NCI-H345 (cell line): ENCODE measurements at regions not wholly inside any gene's neighbourhood (a gene's known extent, or its start where the extent isn't known, plus 50 kb on each side); places are given as distances from the start of the nearest gene placed in this dataset.
"Not testable (repeated sequence)": the region's sequence is repeated elsewhere in the genome, so short reads cannot be mapped to it uniquely, and the experiment has no call there.

ENCODE experiments used
- DNase-seq: peaks from one replicate; lab custom pipeline; 2025; lab: John Stamatoyannopoulos, UW

DNA sequence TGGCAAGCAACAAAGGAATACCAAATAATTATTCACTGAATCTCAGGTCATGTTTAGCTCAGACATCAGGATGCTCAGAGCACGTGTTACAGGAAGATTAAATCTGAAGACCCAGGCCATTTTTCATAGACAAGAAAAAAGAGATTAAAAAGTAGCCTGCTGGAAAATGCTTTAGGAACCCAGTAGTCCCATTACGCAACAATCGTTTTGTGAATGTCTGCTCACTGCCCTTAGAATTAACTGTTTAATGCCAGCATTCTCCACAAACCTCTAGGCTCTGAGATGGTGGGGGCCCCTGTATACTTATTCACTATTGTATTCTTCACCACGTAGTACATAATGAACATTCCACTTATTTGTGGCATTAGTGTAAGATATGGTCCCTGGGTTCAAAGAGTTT is 154.6 kb upstream of the NYAP2 start:
- DNase-seq = no peak

DNA sequence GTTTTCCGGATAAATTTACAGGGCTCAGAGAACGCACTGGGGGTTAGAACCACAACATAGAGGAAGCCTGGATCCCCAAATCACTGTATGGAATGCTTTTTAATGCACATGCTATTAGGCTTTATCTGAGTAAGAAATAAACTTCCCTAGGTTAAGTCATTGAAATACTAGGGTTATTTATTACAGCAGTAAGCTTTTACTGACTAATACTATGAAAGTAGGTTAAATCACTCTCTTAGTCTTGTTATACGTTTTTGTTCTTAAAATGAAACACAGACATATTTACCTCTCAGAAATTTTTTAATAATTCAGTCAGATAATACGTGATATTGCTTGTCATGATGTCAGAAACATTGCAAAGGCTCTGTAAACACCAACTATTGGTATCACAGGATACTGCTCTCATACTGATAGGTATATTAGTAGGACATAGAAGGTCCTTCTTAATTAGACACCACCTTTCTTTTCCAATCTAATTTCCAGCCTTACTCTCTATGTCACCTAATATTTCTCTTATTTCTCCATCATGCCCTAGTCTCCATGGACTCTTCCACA is 162.7 kb upstream of the NYAP2 start:
- DNase-seq = no peak

DNA sequence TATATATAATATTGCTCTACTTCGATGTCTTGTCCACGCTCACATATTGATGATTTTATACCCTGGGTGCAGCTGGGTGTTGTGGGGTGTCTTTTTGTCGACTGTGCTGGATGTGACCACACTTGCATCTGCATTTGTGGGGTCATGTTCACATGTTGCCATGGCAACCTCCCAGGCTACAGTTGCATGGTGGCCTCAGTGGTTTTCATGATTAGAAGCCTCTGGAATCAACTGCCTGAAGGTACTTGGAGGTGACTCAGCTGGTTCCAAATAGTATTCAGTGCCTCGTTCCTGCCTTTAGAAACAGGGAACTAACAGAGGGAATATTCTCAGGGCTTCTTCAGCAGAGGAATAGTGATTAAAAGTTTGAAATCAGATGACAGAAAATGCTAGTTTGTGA is 166.3 kb upstream of the NYAP2 start:
- DNase-seq = no peak

DNA sequence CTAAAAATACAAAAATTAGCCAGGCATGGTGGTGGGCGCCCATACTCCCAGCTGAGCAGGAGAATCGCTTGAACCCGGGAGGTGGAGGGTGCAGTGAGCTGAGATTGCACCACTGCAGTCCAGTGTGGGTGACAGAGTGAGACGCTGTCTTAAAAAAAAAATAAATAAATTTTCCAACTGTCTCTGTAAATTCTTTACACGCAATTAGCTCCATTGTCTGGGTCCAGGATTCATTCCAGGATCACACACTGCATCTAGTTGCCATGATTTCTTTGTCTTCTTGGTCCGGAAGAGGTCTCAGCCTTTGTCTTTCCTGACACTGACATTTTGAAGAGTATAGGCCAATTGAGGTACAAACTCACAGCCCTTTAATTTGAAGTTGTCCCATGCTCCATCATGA is 167.6 kb upstream of the NYAP2 start:
- no peak for DNase-seq

DNA sequence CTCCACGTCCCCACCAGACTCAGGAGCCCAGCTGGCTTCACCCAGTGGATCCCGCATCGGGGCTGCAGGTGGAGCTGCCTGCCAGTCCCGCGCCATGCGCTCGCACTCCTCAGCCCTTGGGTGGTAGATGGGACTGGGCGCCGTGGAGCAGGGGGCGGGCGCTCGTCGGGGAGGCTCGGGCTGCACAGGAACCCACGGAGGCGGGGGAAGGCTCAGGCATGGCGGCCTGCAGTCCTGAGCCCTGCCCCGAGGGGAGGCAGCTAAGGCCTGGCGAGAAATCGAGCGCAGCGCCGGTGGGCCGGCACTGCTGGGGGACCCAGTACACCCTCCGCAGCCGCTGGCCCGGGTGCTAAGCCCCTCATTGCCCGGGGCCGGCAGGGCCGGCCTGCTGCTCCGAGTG is 170.2 kb upstream of the NYAP2 start:
- not testable (repeated sequence) for DNase-seq

DNA sequence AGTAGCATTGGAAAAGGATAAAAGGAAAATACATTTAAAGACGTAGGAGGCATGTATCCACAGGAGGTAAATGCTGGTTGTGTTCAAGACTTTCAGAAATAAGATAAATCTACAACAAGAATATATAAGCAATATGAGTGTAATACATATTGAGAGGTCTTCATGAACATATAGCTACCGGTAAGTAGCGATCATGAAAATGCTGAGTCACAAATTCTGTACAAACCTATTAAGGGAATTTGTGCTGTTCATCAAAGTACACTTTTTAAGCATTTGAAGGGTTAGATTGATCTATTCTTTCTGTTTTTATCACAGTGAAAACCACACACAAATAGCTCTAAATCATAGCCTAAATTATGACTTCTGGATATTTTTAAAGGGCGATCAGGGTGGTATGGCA is 173.1 kb upstream of the NYAP2 start:
- no peak for DNase-seq

DNA sequence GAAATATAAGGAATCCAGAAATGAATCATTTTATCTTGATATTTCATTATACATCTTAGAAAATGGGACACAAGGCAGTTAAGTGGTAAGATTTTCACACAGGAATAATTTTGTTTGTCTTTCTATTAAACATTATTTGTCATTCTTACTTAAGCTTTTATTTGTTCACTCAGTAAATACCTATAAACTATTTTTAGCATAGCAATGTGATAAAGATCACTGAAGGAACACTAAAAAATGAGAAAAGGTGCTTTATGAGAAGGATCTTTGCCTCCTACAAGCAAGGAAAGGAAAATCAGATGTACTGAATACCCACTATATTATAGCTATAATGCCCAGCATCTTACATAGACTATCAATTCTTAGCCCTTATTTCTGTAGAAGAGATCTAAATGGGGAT is 176.2 kb upstream of the NYAP2 start:
- no peak for DNase-seq

DNA sequence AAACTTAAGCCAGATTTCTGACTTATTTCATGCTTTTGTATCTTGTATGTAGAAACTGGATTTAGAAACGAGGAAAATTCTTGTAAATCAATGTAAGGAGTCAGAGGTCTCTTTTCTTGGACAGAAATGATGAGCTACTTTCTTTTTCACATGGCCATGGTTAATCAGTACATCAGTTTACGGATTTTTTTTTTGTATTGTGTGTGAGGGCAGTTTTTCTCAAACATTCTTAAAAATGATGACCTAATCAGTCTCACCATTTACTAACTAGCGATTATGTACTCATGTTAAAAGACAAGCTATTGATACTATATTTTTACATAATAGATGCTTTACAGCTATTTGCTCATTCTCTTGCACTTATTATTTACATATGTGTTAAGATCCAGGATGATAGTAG is 165.2 kb upstream of the DOCK10 start:
- no peak for DNase-seq

DNA sequence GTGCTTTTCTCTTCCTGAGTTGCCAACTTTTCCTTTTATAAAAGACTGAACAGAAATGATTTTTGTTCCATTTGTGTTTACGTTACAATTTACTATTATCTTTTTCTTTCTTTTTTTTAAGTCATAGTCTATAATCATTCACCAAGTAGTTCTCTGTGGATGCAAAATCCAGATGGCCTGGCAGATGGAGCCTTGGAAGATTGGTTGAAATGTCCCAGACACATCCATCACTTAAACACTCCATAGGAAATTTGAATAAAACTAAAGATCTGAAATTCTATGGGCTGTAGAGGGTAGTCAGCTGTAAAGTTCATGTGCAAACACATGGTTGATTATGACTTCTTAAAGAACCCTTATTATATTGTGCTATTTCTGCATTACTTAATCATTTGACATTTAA is 164.8 kb upstream of the DOCK10 start:
- DNase-seq = no peak

DNA sequence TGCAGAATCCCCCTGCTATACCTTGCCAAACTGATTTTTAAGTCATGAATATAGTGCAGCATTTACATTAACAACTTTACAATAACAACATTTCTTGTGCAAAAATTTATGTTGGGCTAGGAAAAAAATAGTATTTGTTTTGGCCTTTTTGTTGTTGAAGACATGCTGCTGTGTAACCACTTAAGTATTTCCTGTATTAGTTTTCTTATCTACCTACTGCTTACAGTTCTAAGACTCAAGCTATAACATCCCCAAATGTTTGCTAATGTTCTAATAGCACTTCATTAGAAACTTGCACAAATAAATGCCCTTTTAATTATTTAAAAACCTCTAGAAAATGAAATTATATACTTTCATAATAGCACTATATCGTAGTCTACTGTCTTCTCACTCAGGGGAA is 154.3 kb upstream of the DOCK10 start:
- DNase-seq = no peak

DNA sequence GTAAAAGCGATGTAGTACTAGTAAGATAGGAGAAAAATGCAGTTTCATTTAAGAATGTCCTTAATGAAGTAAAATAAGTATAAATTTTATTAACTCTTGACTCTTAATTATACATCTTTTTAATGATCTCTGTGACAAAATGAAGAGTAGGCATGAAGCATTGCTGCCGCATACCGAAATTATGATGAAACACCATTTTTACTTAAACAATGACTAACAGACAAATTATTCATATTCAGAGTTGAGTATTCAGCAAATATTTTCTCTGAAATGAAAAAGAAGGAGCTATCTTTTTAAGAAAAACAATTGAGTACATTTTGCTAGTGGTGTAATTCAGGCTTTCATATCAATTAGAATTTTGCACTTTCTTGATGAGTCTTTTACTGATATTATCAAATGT is 150.6 kb upstream of the DOCK10 start:
- DNase-seq = no peak

DNA sequence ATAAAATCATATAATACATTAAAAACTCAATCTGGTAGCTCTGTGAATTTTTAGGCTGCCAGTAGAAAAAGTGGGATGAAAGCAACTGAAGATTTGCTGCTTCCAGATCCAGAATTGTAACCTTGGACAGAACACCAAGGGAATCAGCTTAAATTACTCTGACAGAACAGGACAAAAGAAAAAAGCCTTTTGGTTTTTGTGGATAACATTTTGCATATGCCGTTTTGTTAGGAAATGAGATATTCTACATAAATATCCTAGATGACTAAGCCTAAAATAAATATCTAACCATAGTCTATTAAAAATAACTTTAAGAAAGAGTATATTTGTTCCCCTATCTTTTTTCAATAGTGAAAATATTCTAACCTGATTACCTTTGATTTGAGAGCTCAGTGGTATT is 148.7 kb upstream of the DOCK10 start:
- DNase-seq = no peak

DNA sequence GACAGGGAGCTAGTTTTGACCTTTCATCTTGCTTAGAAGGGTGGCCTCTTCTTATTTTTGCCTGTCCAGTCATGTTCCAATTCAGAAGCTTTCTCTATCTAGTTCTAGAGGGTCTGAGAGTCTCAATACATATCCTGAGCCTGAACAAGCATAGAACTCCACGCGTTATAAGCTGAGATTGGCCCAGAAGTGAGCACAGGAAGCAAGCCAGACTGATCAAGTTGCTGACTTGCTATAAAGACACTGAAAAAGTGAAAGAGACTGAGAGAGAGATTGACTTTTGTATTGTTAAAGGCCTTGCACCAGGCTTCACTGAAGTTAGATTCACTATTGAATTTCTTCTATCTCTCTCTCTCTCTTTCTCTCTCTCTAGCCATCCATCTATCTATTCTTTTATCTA is 142.7 kb upstream of the DOCK10 start:
- no peak for DNase-seq

DNA sequence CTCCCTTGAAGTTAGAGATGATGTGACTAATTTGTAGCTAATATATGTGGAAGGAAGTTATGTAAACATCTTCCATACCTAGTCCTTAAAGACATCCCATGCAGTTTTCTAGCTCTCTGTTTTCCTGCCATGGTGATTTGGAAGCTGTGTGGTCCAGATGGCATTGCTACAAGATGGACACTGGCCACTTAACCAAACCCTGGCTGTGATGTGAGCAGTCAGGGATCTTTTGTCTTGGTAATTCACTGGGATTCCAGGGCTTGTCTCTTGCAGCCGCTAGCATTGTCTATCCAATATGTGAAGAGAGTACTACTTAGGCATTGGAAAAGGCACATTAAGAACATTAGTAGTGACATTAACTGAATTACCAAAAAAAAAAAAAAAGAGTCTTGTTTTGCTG is 139.9 kb upstream of the DOCK10 start:
- no peak for DNase-seq

DNA sequence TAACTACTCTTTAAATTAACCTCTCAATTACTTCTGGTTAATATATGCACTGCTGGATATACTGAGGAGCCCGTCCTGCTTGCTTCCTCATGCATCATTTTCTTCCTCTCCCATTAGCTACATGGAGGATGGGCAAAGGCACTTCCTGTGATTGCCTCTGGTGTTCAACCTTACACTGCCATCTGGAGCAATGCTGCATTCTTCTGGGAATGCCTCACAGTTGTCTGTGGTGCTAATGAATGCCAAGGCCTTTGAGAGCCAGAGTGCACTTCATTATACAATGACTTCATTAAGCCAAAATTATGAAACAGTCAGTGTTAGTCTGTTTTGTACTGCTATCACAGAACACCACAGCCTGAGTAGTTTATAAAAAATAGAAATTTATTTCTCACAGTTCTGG is 134.8 kb upstream of the DOCK10 start:
- DNase-seq = no peak

DNA sequence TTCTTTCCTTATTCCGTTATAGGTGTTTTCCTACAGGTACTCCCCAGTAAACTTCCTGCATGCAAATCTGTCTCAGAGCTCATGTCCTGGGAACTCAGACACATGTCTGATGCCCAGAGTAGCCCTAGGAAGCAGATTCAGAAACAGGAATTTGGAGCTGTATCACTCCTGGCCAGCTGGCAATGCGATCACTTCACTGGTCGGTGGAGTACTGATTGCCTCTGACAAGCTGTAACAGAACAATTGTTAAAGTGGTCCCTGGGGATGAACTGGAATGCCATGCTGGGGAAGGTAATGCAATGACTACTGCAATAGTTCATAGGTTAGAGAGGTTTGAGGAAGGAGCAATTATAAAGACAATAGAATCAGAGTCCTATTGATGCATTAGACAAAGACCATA is 131.6 kb upstream of the DOCK10 start:
- DNase-seq = peak; percentile 79

DNA sequence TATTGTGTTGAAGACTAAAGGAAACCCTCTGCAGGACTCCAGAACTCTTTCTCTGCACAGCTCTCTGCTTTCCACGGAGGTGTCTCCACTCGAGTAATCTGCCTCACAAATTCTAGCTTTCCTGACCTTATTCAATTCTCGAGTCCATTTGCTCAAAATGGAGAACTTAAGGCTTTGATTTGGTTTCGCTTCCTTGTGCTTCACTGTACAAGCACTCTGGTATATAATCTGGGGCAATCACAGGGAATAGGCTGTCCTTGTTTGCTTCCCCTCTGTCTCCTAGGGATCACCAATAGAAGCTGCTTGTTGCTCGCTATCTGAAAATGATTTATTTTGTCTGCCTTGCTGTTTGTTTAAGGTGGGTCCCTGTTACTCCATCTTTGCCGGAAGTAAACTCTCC is 129.1 kb upstream of the DOCK10 start:
- no peak for DNase-seq

DNA sequence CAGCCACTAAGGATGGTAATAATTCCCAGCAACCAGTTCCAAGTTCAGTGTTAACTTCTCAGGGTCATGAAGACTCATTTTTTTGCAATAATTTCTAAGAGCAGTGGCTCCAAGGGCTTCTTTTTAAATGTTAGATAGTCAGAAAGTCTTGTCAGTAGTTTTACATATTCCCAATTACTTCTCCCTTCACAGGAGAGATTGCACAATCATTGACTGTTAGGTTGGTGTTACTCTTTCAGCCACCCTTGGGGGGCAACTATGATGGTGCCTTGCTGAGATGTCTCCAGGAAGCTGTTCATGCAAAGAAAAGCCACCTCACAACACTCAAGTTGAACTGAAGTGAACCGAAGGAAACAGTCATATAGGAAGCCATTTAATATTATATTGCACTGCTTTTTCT is 127.9 kb upstream of the DOCK10 start:
- DNase-seq = no peak

DNA sequence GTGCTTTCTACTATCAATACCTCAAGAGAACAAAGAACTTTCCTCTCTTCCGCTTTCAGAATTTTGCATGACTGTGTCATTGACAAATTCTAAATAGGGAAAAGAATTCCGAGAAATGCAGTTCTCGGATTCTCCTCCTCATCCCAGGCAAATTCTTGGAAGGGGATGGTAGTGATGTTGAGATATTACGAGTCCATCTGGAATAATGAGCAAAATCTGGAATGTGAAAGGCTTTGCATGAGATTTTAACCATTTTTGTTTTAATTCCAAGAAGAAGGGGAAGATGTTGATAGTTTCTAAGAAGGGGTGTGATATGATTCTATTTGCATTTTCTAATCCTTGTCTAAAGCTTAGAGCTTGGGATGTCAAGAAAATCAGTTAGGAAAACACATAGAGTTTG is 127.1 kb upstream of the DOCK10 start:
- no peak for DNase-seq

DNA sequence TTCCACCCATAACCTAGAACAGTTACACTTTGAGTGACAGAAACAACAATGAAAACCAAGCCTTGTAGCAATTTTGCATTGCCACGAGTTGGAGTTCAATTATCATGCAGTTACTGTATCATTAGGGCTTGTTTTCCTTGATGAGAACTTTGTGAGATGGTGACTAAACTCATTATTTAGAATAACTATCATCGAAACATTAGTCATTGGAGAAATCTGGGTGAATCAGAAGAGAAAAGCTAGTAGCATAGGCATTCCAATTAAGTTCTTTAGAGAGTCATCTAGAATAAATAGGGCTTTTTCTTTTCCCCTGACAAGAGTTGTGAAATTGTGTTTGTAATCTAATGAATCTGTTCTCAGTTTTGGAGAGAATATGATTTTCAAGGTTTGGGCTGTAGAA is 122.8 kb upstream of the DOCK10 start:
- DNase-seq = no peak

DNA sequence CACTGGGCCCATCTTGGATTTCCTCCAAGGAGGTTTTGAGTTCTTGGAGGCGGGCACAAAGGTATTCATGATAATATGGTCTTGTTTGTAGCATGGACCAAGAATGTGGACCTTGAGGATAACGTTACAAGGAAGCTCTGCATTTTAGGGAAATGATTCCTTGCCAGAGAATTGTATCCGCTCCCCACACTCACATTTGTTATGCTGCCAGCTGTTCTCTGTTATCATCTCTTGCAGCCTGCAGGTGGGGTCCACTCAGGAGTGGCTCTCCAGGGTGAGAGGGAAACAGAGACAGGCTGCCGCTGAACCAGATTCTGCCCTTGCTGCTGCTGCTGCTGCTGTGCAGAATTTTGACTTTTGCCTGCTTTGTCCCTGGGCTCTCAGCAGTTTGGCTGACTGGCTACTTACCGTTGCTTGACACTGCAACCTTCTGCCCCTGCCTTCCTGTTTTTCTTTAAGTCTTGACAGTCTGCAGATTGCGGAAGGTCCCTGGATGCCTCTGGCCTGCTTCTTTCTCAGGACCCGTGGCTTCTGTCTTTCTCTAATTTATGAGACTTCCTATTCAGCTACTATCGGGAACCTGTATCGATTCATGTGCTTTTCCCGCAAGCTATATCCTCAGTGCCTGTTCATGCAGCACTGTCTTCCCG is 122.3 kb upstream of the DOCK10 start:
- no peak for DNase-seq

DNA sequence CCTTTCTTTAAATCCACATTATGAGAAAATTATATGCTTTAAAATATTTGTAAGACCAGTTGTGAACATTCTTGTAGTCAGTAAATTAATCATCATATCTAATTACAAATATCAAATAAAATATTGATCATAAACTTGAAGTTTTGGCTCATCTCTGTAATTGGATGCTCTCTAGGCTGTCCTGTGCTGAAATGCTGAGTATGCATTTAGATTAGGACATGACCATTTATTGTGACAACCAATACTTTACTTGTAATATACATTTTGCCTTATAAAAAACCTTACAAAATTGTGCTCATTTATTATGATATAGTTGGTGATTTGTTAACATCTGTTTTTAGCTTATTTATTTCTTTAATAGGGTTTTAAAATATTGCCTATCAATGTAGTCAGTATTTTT is 116.1 kb upstream of the DOCK10 start:
- no peak for DNase-seq

DNA sequence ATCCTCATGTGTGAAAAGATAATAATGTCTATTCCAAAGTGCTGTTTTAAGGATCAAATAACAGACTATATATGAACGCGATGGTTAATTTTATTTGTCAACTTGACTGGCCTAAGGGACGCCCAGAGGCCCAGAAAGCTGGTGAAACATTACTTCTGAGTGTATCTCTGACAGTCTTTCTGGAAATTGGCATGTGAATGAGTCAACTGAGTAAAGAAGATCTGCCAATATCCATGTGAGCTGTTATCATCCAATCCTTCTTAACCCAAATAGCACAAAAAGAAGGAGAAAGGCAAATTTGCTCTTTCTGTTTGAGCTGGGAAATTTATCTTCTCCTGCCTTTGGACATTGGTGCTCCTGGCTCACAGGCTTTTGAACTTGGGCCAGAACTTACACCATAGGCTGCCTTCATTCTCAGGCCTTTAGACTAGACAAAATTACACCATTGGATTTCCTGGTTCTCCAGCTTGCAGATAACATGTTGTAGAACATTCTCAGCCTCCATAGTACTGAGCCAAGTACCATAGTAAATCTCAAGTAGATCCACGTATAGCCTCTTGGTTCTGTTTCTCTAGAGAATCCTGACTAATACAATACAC is 114.7 kb upstream of the DOCK10 start:
- no peak for DNase-seq

DNA sequence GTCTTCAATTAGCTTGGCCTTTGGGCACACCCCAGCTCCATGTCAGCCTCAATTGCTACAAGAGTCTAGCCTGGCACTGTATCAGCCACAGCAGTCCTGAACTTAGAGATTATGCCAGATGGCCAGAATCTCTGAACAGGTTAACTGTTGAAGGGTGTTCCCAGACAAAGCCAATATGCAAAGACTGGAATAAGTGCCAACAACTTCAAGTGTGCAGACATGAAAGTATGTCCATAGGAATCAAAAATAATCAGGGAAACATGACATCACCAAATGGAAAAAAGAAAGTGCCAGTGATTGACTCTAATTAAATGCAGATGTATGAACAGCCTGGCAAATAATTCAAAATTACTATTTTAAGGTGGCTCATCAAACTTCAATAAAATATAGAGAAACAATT is 98.5 kb upstream of the DOCK10 start:
- no peak for DNase-seq
